Endothelial cell of umbilical vein (primary cell): ENCODE measurements at regions not wholly inside any gene's neighbourhood (a gene's known extent, or its start where the extent isn't known, plus 50 kb on each side); places are given as distances from the start of the nearest gene placed in this dataset.

Experiments used
- BruUV-seq: library from RNA; stranded (reverse); fragments of 400-500 nt; replicated peaks from 2 replicates; lab custom pipeline; 2021; lab: Mats Ljungman, UMichigan
- CTCF ChIA-PET: fragments of 300-600, 350-600 bp; sonication (Branson Sonifier 250); formaldehyde crosslinking; loops from one replicate; lab custom pipeline; 2021; ENCODE audit warnings: antibody characterized with exemption, inconsistent platforms; lab: Charles Lee
- POLR2A ChIA-PET: fragments of 300-600, 350-600 bp; sonication (Branson Sonifier 250); formaldehyde crosslinking; loops from one replicate; lab custom pipeline; 2021; ENCODE audit warnings: antibody characterized with exemption, inconsistent platforms; lab: Charles Lee
- DNase-seq: peaks from one replicate; pipeline ENCODE4 v3.0.0-alpha.2; 2011; ENCODE audit warnings: low read depth, low spot score
- FAIRE-seq: peaks from 2 replicates; lab custom pipeline; 2011; peaks lifted over from hg19 to GRCh38; lab: Jason Lieb, UNC
- H2AFZ ChIP-seq: 2 replicates; pipeline ENCODE4 v1.6.0; 2012; ENCODE audit warnings: low read depth, low read length, control low read depth, inconsistent platforms
- H3K27ac ChIP-seq: 2 replicates; pipeline ENCODE4 v1.5.1; 2011; ENCODE audit warnings: low read depth, mild to moderate bottlenecking, control low read depth, low read length, moderate library complexity; ENCODE audit not compliant: insufficient read depth
- H3K27me3 ChIP-seq, 2 experiments: 2 replicates each; pipeline versions ENCODE4 v1.6.0 to v1.6.1; 2011; ENCODE audit warnings: low read length in 2 of 2, mixed read lengths in 1 of 2; ENCODE audit not compliant: control insufficient read depth in 2 of 2, insufficient read depth in 2 of 2
- H3K36me3 ChIP-seq, 2 experiments: 2 replicates in 1 of 2; 3 replicates in 1 of 2; pipeline ENCODE4 v1.5.1; 2011; ENCODE audit warnings: low read length in 2 of 2, mild to moderate bottlenecking in 1 of 2, moderate library complexity in 1 of 2; ENCODE audit not compliant: control insufficient read depth in 2 of 2, insufficient read depth in 2 of 2; ENCODE audit errors: extremely low read depth in 1 of 2
- H3K4me1 ChIP-seq: 3 replicates; pipeline ENCODE4 v1.5.1; 2011; ENCODE audit warnings: mild to moderate bottlenecking, low read length; ENCODE audit not compliant: control insufficient read depth, insufficient read depth; ENCODE audit errors: extremely low read depth
- H3K4me2 ChIP-seq: 2 replicates; pipeline ENCODE4 v1.6.1; 2011; ENCODE audit warnings: low read length, control low read depth, mixed read lengths; ENCODE audit not compliant: insufficient read depth
- H3K4me3 ChIP-seq, 3 experiments: fragments of 200-600 bp in 1 of 3; sonication (generic), shearing (Covaris generic) in 1 of 3; replicated peaks in 1 of 3; 2 replicates each; pipeline ENCODE4 v1.5.1; 2011 to 2016; ENCODE audit warnings: control low read depth in 3 of 3, low read length in 3 of 3, mild to moderate bottlenecking in 2 of 3, inconsistent platforms in 1 of 3, low read depth in 1 of 3, moderate library complexity in 1 of 3; ENCODE audit not compliant: insufficient read depth in 1 of 3
- H3K79me2 ChIP-seq: 2 replicates; pipeline ENCODE4 v1.6.0; 2012; ENCODE audit warnings: low read length, inconsistent platforms; ENCODE audit not compliant: control insufficient read depth, insufficient read depth
- H3K9ac ChIP-seq: replicated peaks from 2 replicates; pipeline ENCODE3; 2011; ENCODE audit warnings: low read length, control low read depth; ENCODE audit not compliant: insufficient read depth; ENCODE audit errors: extremely low read depth
- H3K9me1 ChIP-seq: replicated peaks from 3 replicates; pipeline ENCODE4 v1.6.0; 2011; ENCODE audit warnings: mild to moderate bottlenecking, low read length; ENCODE audit not compliant: control insufficient read depth, insufficient read depth; ENCODE audit errors: extremely low read depth
- H3K9me3 ChIP-seq: replicated peaks from 2 replicates; pipeline ENCODE4 v1.5.1; 2012; ENCODE audit warnings: low read length, inconsistent platforms; ENCODE audit not compliant: control insufficient read depth, insufficient read depth
- H4K20me1 ChIP-seq: replicated peaks from 2 replicates; pipeline ENCODE3; 2011; ENCODE audit warnings: mild to moderate bottlenecking, low read length; ENCODE audit not compliant: control insufficient read depth, insufficient read depth; ENCODE audit errors: extremely low read depth
- CTCF ChIP-seq, 2 donors: IDR thresholded peaks; 1 replicate in 1 of 2; 2 replicates in 1 of 2; pipeline ENCODE4 v1.5.1; 2011; ENCODE audit warnings: low read length in 2 of 2, mild to moderate bottlenecking in 2 of 2, moderate library complexity in 2 of 2, control low read depth in 1 of 2, inconsistent platforms in 1 of 2, low read depth in 1 of 2; ENCODE audit not compliant: insufficient read depth in 1 of 2; ENCODE audit errors: extremely low read depth in 1 of 2
- EZH2 ChIP-seq: IDR thresholded peaks from 2 replicates; pipeline ENCODE4 v1.6.1; 2012; ENCODE audit warnings: borderline replicate concordance, low read depth, mild to moderate bottlenecking, moderate library complexity, low read length, inconsistent platforms; ENCODE audit not compliant: severe bottlenecking
- FOS ChIP-seq: IDR thresholded peaks from 2 replicates; pipeline ENCODE4 v1.6.1; 2011; ENCODE audit warnings: mild to moderate bottlenecking, low read length, moderate library complexity, borderline replicate concordance; ENCODE audit not compliant: insufficient read depth
- GATA2 ChIP-seq: IDR thresholded peaks from 2 replicates; pipeline ENCODE4 v1.7.0; 2011; ENCODE audit warnings: low read depth, mild to moderate bottlenecking, moderate library complexity, mixed read lengths, low read length; ENCODE audit not compliant: insufficient read length, insufficient read depth
- JUN ChIP-seq: IDR thresholded peaks from 2 replicates; pipeline ENCODE4 v1.6.1; 2011; ENCODE audit warnings: borderline replicate concordance, low read depth; ENCODE audit not compliant: insufficient read length, insufficient read depth
- MAX ChIP-seq: IDR thresholded peaks from 2 replicates; pipeline ENCODE4 v1.6.1; 2011; ENCODE audit not compliant: insufficient read depth, insufficient read length
- MYC ChIP-seq: IDR thresholded peaks from one replicate; pipeline ENCODE4 v1.6.1; 2011; ENCODE audit warnings: mild to moderate bottlenecking, low read depth, low read length
- POLR2A ChIP-seq: IDR thresholded peaks from 2 replicates; pipeline ENCODE4 v1.6.1; 2012; ENCODE audit warnings: low read depth, mild to moderate bottlenecking, control low read depth, low read length
- POLR2AphosphoS5 ChIP-seq: IDR thresholded peaks from 2 replicates; pipeline ENCODE4 v1.6.1; 2012; ENCODE audit warnings: low read depth, mild to moderate bottlenecking, control low read depth, low read length, moderate library complexity; ENCODE audit not compliant: insufficient read depth
- dilution Hi-C: fragments of 300-500 bp; cut with MboI; formaldehyde crosslinking; loops from one replicate; pipeline ENCODE4 v1.15.0; 2019; ENCODE audit warnings: low sequenced_read_pairs; ENCODE audit not compliant: extremely low pct_ligation_motif_present
- intact Hi-C: fragments of 100-400 bp; cut with micrococcal nuclease; formaldehyde crosslinking; loops from one replicate; pipeline ENCODE4 v1.10.0; 2022

DNA sequence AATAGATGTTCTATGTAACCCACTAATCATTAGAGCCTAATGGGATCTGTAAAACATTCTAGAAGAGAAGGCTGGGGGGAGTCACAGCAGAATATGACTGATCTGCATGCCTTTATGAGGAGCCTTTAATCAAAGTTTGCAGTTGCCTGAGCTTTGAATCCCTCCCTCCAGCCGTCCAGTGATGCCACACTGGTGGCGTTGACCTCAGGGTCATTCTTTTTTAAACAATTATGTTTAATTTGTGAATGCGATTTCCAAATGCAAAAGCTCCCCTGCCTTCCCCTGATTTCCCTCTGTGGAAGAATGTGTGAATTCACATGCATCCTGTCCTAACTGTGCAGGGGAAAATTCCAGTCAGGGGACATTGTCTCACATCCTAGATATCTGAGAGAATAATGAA is 199.7 kb upstream of the GPR101 start:
- no peak overlapping the region for H3K4me2 ChIP-seq
- no peaks in the 10 kb centered on the region for H4K20me1 ChIP-seq
- H3K79me2 ChIP-seq = no peaks in the 10 kb centered on the region
- H3K36me3 ChIP-seq = no peaks in the 10 kb centered on the region
- POLR2A ChIA-PET = no interaction called here
- H3K9me1 ChIP-seq = no peaks in the 10 kb centered on the region
- H3K4me3 ChIP-seq = no peak overlapping the region
- H3K9me3 ChIP-seq = no peaks in the 10 kb centered on the region
- CTCF ChIA-PET = no interaction called here
- no peak overlapping the region for H3K27ac ChIP-seq
- dilution Hi-C loops (no loop called here), intact Hi-C loops (no loop called here)
- no peaks in the 10 kb centered on the region for H3K4me1 ChIP-seq
- no peak overlapping the region for H3K9ac ChIP-seq
- FAIRE-seq = no peak
- DNase-seq = no peak
- TF ChIP-seq GATA2 (no peak), MYC (no peak)
- no TSS peak for BruUV-seq
- no peak overlapping the region for H2AFZ ChIP-seq
- H3K27me3 ChIP-seq = no peaks in the 10 kb centered on the region

- no TSS peak for BruUV-seq
- ChIA-PET CTCF (no interaction called here), POLR2A (no interaction called here)
- Histone ChIP-seq H4K20me1 (no peaks in the 10 kb centered on the region), H3K4me3 (no peak overlapping the region), H2AFZ (no peak overlapping the region), H3K4me1 (no peaks in the 10 kb centered on the region), H3K36me3 (no peaks in the 10 kb centered on the region), H3K9ac (no peak overlapping the region), H3K79me2 (no peaks in the 10 kb centered on the region), H3K4me2 (no peak overlapping the region), H3K27me3 (no peaks in the 10 kb centered on the region), H3K9me3 (no peaks in the 10 kb centered on the region), H3K9me1 (no peaks in the 10 kb centered on the region), H3K27ac (no peak overlapping the region)
- TF ChIP-seq EZH2 (no peak), MYC (no peak), FOS (no peak), CTCF (IDR thresholded peaks at IDR 0.05; ENCODE audit: extremely low read depth in 1 of 2, insufficient read depth in 1 of 2, low read depth in 1 of 2, low read length in 2 of 2) (no peak), JUN (no peak), POLR2A (no peak), MAX (no peak), GATA2 (no peak), POLR2AphosphoS5 (no peak)
- FAIRE-seq (no peak), DNase-seq (no peak)
- dilution Hi-C loops = no loop called here
- intact Hi-C loops = no loop called here
Measured at GRCh38 chrX:137227151-137227550, 193.4 kb upstream of the GPR101 start.
